ENCODE measurements at regions not wholly inside any gene's neighbourhood (a gene's known extent, or its start where the extent isn't known, plus 50 kb on each side); places are given as distances from the start of the nearest gene placed in this dataset.

- DNase-seq (ENCODE audit: low read depth in 2 of 2), result no peak
Measured at GRCh38 chr1:157292302-157292701, 154.1 kb upstream of the ETV3 start.

- DNase-seq (ENCODE audit: low read depth in 2 of 2), result no peak
Measured at GRCh38 chr1:157291083-157291482, 152.9 kb upstream of the ETV3 start.

- DNase-seq (ENCODE audit: low read depth in 2 of 2), result no peak
Measured at GRCh38 chr1:157289424-157290105, 151.4 kb upstream of the ETV3 start.

- no peak for DNase-seq (ENCODE audit: low read depth in 2 of 2)
Measured at GRCh38 chr1:157288996-157289395, 150.8 kb upstream of the ETV3 start.

GRCh38 chr1:157288492-157288891 is 150.3 kb upstream of the ETV3 start:
- no peak for DNase-seq (ENCODE audit: low read depth in 2 of 2)

GRCh38 chr1:157288006-157288405 is 149.8 kb upstream of the ETV3 start:
- DNase-seq (ENCODE audit: low read depth in 2 of 2), result no peak

- DNase-seq (ENCODE audit: low read depth in 2 of 2), result no peak
Measured at GRCh38 chr1:157287462-157287861, 149.3 kb upstream of the ETV3 start.

- DNase-seq (ENCODE audit: low read depth in 2 of 2), result no peak
Measured at GRCh38 chr1:157286646-157287420, 148.6 kb upstream of the ETV3 start.

GRCh38 chr1:157286096-157286495 is 147.9 kb upstream of the ETV3 start:
- no peak for DNase-seq (ENCODE audit: low read depth in 2 of 2)

GRCh38 chr1:157284451-157284850 is 146.3 kb upstream of the ETV3 start:
- DNase-seq (ENCODE audit: low read depth in 2 of 2), result no peak

- DNase-seq (ENCODE audit: low read depth in 2 of 2), result no peak
Measured at GRCh38 chr1:157279802-157280140, 141.6 kb upstream of the ETV3 start.

GRCh38 chr1:157279138-157279801 is 141.1 kb upstream of the ETV3 start:
- DNase-seq (ENCODE audit: low read depth in 2 of 2), result no peak

- DNase-seq (ENCODE audit: low read depth in 2 of 2), result no peak
Measured at GRCh38 chr1:157278383-157279137, 140.4 kb upstream of the ETV3 start.

GRCh38 chr1:157277913-157278312 is 139.7 kb upstream of the ETV3 start:
- DNase-seq (ENCODE audit: low read depth in 2 of 2), result no peak

- no peak for DNase-seq (ENCODE audit: low read depth in 2 of 2)
Measured at GRCh38 chr1:157277281-157277680, 139.1 kb upstream of the ETV3 start.

GRCh38 chr1:157274698-157275534 is 136.7 kb upstream of the ETV3 start:
- DNase-seq (ENCODE audit: low read depth in 2 of 2), result no peak

- DNase-seq (ENCODE audit: low read depth in 2 of 2), result no peak
Measured at GRCh38 chr1:157272729-157273524, 134.7 kb upstream of the ETV3 start.

GRCh38 chr1:157272264-157272663 is 134.1 kb upstream of the ETV3 start:
- no peak for DNase-seq (ENCODE audit: low read depth in 2 of 2)

- no peak for DNase-seq (ENCODE audit: low read depth in 2 of 2)
Measured at GRCh38 chr1:157270705-157271274, 132.6 kb upstream of the ETV3 start.
